ENCODE measurements at regions not wholly inside any gene's neighbourhood (a gene's known extent, or its start where the extent isn't known, plus 50 kb on each side); places are given as distances from the start of the nearest gene placed in this dataset.
"Not testable (repeated sequence)": the region's sequence is repeated elsewhere in the genome, so short reads cannot be mapped to it uniquely, and the experiment has no call there.

GRCh38 chr15:53196788-53197187, 406.7 kb upstream of the ONECUT1 start:
- Mint-ChIP-seq H3K9me3 (ENCODE audit: unreplicated experiment) (peaks cover 4% of the 10 kb centered on the region), H3K36me3 (ENCODE audit: unreplicated experiment) (no peaks in the 10 kb centered on the region), H3K4me3 (ENCODE audit: unreplicated experiment) (peak overlapping the region; percentile 67), H3K27me3 (ENCODE audit: unreplicated experiment) (peaks cover 3% of the 10 kb centered on the region), H3K4me1 (ENCODE audit: low read depth, unreplicated experiment) (peaks cover 33% of the 10 kb centered on the region), H3K27ac (ENCODE audit: unreplicated experiment) (peak overlapping the region; percentile 95)
- TF ChIP-seq CTCF (IDR thresholded peaks at IDR 0.05; ENCODE audit: partially characterized antibody, unreplicated experiment) = no peak
- DNase-seq = no peak

GRCh38 chr15:53196242-53196641, 406.1 kb upstream of the ONECUT1 start:
- Mint-ChIP-seq H3K27me3 (ENCODE audit: unreplicated experiment) (peaks cover 3% of the 10 kb centered on the region), H3K9me3 (ENCODE audit: unreplicated experiment) (peaks cover 4% of the 10 kb centered on the region), H3K36me3 (ENCODE audit: unreplicated experiment) (no peaks in the 10 kb centered on the region), H3K27ac (ENCODE audit: unreplicated experiment) (peak overlapping the region; percentile 95), H3K4me1 (ENCODE audit: low read depth, unreplicated experiment) (peaks cover 33% of the 10 kb centered on the region), H3K4me3 (ENCODE audit: unreplicated experiment) (peak overlapping the region; percentile 67)
- TF ChIP-seq CTCF (IDR thresholded peaks at IDR 0.05; ENCODE audit: partially characterized antibody, unreplicated experiment) = no peak
- peak; percentile 39 for DNase-seq

GRCh38 chr15:53193149-53193548, 403.0 kb upstream of the ONECUT1 start:
- DNase-seq = no peak
- Mint-ChIP-seq H3K36me3 (ENCODE audit: unreplicated experiment) (no peaks in the 10 kb centered on the region), H3K27ac (ENCODE audit: unreplicated experiment) (no peak overlapping the region), H3K4me3 (ENCODE audit: unreplicated experiment) (no peak overlapping the region), H3K27me3 (ENCODE audit: unreplicated experiment) (peaks cover 3% of the 10 kb centered on the region), H3K4me1 (ENCODE audit: low read depth, unreplicated experiment) (peaks cover 40% of the 10 kb centered on the region), H3K9me3 (ENCODE audit: unreplicated experiment) (peaks cover 4% of the 10 kb centered on the region)
- TF ChIP-seq CTCF (IDR thresholded peaks at IDR 0.05; ENCODE audit: partially characterized antibody, unreplicated experiment) = no peak

GRCh38 chr15:53189860-53190259, 399.7 kb upstream of the ONECUT1 start:
- Mint-ChIP-seq H3K4me3 (ENCODE audit: unreplicated experiment) (no peak overlapping the region), H3K27me3 (ENCODE audit: unreplicated experiment) (no peaks in the 10 kb centered on the region), H3K27ac (ENCODE audit: unreplicated experiment) (no peak overlapping the region)

GRCh38 chr15:53183449-53183848, 393.3 kb upstream of the ONECUT1 start:
- not testable (repeated sequence) for H3K4me3 Mint-ChIP-seq (ENCODE audit: unreplicated experiment); H3K36me3 Mint-ChIP-seq (ENCODE audit: unreplicated experiment); H3K27ac Mint-ChIP-seq (ENCODE audit: unreplicated experiment); DNase-seq; H3K27me3 Mint-ChIP-seq (ENCODE audit: unreplicated experiment); H3K4me1 Mint-ChIP-seq (ENCODE audit: low read depth, unreplicated experiment)
- H3K9me3 Mint-ChIP-seq (ENCODE audit: unreplicated experiment) = peaks cover 10% of the 10 kb centered on the region

More at GRCh38 chr15:53189860-53190259, 399.7 kb upstream of the ONECUT1 start:
- TF ChIP-seq CTCF (IDR thresholded peaks at IDR 0.05; ENCODE audit: partially characterized antibody, unreplicated experiment) = no peak
- Mint-ChIP-seq H3K4me1 (ENCODE audit: low read depth, unreplicated experiment) (peaks cover 17% of the 10 kb centered on the region), H3K9me3 (ENCODE audit: unreplicated experiment) (peaks cover 7% of the 10 kb centered on the region), H3K36me3 (ENCODE audit: unreplicated experiment) (no peaks in the 10 kb centered on the region)
- no peak for DNase-seq

GRCh38 chr15:53171571-53171970, 381.4 kb upstream of the ONECUT1 start:
- Mint-ChIP-seq H3K27ac (ENCODE audit: unreplicated experiment) (no peak overlapping the region), H3K36me3 (ENCODE audit: unreplicated experiment) (no peaks in the 10 kb centered on the region), H3K4me3 (ENCODE audit: unreplicated experiment) (no peak overlapping the region), H3K27me3 (ENCODE audit: unreplicated experiment) (no peaks in the 10 kb centered on the region), H3K4me1 (ENCODE audit: low read depth, unreplicated experiment) (peaks cover 3% of the 10 kb centered on the region), H3K9me3 (ENCODE audit: unreplicated experiment) (no peaks in the 10 kb centered on the region)
- no peak for DNase-seq
- TF ChIP-seq CTCF (IDR thresholded peaks at IDR 0.05; ENCODE audit: partially characterized antibody, unreplicated experiment) = no peak

Data from glutamatergic neuron (in vitro differentiated cells).